SIG-M5 treated with dmso at 0.1 percent for 504 hours (cell line): ENCODE measurements at regions not wholly inside any gene's neighbourhood (a gene's known extent, or its start where the extent isn't known, plus 50 kb on each side); places are given as distances from the start of the nearest gene placed in this dataset.
A peak's percentile ranks its signal among the peaks of the same experiment; 100 is the strongest.

Source experiments
- DNase-seq: peaks from one replicate; lab custom pipeline; 2025; ENCODE audit not compliant: unreplicated experiment; lab: John Stamatoyannopoulos, UW

GRCh38 chr3:16048435-16049318 lies 125.8 kb upstream of the GALNT15 start:
- peak; percentile 86 for DNase-seq

GRCh38 chr3:16050641-16051467 lies 123.6 kb upstream of the GALNT15 start:
- no peak for DNase-seq

DNA sequence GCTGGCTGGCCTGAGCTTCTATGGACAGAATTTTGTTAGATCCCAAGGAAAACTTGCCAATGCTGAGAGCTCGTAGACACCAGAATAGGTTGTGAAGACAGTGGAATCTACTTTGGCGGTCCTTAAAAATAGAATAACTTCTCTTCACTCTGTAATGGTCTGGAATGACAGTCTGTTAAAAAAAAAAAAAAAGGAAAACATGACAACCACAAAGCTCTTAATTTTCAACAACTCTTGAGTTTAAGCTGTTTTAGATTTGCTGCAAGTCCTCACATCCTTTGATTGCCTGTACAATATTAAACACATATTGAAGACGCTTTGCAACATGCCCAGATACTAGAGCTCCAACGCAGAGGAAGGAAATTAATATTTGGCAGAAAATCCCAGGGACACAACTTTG lies 122.8 kb upstream of the GALNT15 start:
- DNase-seq = no peak

DNA sequence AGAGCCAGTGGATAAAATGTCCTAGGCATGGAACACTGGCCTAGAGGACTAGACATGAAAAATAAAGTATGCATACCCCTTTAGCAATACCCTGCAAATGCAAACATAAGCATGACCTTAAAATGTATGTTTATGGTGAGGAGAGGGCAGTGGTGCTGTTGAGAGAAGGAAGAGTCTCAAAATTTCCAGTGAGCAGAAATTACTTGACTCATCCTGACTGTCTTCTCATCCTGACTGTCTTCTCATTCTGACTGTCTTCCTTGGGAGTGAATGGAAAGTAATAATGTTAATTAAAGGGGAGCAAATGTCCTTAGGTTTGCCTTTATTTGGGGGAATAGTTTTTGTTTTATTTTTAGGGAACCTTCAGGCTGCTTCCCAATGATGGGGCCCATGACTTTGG lies 121.5 kb upstream of the GALNT15 start:
- DNase-seq = no peak

DNA sequence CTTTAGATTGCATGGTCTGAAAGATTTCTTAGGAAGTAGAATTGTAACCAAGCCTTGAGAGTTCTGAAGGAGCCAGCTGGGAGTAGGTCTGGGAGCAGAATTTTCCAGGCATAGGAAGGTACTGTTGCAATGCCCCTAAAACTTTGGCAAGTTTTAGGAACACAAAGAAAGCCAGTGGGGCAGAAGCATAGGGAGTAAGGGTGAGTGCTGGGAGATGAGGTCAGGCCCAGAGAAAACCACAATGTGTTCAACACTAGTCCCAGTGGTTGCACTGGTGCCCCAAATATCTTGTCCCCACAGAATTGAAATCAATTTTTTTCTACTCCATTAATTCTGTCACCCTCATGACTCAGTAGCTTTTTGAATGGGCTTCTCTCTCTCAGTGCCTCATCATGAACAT lies 120.7 kb upstream of the GALNT15 start:
- no peak for DNase-seq

DNA sequence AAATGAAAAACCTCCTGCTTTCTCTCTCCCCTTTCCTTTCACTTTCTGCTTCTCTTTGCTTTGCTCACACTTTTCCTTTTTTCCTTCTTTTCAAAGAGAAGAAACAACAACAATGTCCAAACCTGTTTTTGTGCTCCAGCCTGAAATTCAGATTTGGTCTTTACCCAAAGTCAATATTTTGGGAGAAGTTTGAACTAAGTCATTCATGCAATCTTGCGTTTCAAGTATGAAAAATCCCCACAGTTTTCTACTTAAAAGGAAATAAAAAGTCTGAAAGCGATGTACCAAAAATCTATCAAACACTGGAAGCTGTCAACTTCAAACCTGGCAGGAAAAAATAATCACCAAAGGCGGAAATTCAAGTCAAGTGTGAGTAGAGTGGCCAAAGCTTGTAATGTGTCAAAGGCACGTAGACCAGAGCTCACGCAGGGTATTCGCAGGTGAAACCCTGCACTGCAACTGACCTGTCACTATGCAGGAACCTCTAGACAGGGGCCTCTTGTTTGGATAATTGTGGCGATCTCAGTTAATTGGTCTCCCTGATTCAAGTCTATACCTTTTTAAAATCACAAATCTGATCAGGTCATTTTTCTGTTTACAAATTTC lies 118.8 kb upstream of the GALNT15 start:
- DNase-seq = no peak

- DNase-seq = no peak
Measured at GRCh38 chr3:16056217-16056616, 118.3 kb upstream of the GALNT15 start.

DNA sequence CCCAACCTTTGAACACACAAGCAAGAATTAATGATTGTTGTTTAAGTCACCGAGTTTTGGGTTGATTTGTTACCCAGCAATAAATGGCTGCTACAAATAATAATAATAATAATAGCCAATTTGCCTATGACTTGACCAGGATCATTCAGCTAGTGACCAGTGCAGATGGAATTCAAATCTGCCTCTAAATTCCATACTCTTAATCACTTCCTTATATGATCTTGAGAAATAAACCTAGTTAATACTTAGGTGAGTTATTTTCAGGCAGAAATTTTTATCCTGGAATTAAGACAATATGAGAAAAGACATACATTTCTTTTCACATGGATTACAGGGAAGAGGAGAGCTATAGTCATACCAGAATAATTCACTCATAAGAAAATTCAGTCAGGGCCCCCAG lies 116.0 kb upstream of the GALNT15 start:
- DNase-seq = no peak

DNA sequence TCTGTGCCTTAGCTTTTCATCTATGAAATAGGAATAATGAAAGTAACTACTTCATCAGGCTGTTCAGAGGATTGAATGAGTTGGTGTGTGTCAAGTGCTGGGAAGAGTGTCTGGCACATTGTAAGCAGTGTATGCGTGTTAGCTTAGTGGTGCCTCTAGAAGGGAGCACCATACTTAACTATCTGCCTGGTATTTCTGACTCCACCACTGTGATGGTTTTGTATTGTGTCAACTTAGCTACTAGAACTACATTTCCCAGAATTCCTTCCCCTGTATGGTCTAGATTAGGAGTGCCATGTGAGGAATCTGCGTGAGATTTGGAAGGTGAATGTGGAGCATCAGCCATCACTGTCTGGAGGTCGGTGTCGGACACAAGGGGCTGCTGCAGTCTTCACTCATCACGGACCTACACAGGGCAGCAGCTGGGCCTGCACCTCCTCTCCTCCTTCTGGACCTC lies 115.4 kb upstream of the GALNT15 start:
- DNase-seq = no peak

DNA sequence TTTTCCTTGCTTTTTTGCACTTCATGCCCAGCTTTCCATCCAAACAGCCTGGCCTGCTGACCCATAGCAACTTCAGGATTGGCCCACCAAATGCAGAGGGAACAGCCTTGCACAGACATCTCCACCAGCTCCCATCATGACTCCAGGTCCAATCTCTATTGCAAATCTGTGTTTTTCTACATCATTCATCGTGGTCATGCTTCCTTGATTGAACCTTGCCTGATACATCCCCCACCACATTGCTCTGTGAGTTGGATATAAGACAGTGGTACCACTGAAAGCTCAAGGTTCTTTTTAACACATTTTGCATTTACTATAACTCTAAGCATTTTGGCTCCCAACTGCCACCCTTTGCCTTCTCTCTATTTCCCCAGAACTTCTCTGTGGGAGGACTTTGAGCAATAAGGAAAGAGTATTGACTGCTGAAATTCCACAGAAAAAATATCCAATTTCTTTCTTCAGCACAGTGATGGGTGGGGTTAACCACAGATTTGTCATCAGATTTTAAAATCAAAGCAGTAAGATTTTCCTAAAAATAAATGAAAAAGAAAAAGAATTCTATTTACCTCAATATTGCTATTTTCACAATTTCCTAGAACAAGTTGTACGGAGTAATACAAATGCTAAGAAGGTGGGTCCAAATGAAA lies 114.6 kb upstream of the GALNT15 start:
- DNase-seq = no peak

GRCh38 chr3:16060358-16060852 lies 114.1 kb upstream of the GALNT15 start:
- peak; percentile 53 for DNase-seq

DNA sequence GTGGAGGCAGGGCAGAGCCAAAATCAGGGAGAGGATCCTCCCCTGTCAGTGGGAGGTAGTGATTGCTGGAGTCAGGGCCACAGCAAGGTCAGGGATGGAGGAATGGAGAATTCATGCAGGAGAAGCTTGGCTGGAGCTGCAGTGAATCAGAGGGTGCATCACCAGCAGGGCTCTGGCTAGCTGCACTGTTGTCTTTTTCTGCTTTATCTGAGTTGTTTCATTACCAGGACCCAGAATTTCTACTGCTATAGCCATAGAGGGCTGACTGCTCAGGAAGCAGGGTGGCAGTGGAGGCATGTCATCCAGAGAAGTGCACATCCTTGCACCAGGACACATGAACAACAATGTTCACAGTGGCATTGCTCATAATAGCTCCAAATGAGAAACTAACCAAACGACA lies 113.5 kb upstream of the GALNT15 start:
- no peak for DNase-seq

DNA sequence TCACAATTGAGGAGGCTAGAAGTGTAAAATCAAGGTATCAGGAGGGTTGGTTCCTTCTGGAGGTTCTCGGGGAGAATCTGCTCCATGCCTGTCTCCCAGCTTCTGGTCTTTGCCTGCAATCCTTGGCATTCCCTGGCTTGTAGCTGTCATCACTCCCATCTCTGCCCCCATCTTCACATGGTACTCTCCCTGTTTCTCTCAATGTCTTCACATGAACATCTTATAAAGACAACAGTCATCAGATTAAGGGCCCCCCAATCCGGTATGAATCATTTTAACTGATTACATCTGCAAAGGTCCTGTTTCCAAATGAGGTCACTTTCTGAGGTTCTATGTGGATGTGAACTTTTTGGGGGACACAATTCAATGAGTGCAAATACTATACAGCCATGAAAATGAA lies 113.0 kb upstream of the GALNT15 start:
- no peak for DNase-seq

DNA sequence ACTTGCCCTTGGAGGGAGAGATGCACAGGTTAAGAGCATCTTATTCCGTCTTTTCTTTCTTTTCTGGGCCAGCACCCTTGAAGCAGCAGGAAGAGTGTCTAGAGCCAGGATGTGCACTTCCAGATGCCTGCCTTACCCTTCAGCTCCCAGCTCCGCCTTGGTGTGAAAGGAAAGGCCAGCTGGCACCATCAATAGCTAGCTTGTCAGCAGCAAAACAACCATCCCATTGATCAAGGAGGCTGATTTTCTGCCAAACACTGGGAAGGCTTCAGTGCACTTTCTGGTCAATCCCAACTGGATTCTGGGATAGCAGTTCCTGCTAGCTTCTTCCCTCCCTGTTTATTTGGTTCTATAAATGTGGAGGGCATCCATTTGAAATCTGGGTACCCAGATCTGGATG lies 110.9 kb upstream of the GALNT15 start:
- no peak for DNase-seq

- DNase-seq = no peak
Measured at GRCh38 chr3:16064642-16065414, 109.7 kb upstream of the GALNT15 start.

DNA sequence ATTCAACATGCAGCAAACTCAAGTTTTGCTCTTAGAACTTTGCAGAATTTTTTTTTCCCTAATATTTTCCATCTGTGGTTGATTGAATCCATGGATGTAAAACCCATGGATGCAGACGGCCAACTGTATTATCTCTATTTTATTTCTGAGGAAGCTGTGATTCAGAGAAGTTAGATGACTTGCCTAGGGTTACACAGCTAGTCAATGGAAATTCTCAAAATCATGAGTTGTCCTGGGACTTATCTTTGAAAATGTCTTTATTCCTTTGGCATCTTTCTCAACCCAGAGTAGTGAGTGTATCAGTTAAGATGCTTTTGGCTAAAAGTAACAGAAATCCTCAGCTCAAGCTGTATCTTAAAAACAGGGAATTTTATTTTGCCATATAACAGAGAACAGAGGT lies 107.9 kb upstream of the GALNT15 start:
- no peak for DNase-seq

- no peak for DNase-seq
Measured at GRCh38 chr3:16066975-16067374, 107.5 kb upstream of the GALNT15 start.

DNA sequence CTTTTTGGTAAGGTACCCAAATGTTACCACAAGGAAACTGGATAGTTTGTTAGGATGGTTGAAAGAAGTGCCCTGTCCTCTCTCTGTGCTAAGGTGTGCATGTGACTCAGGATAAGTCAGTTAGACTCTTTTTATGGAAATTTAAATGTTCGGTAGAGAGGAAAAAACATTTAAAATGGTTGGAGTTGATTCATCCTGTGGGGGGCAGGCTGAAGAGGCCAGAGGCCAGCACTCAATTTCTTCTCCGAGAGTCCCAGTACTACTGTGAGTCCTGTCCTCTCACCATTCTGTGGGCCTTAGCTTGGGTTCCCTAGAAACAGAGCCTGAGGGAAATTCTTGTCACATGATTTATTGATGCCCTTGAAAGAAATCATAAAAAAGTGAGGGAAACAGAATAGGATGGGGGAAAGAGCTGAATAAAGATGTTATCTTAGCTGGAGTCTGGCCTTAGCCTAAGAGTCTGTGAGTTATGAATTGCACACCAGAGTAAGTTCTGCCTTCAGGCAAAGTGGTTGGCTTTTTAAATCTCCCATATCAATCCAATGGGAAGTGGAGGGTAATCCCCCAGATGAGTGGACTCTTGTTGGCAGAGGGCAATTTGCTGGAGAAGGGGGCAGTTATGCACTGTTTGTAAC lies 106.5 kb upstream of the GALNT15 start:
- DNase-seq = no peak

- peak; percentile 56 for DNase-seq
Measured at GRCh38 chr3:16069149-16069922, 105.1 kb upstream of the GALNT15 start.
